PC-3 (cell line): ENCODE measurements at regions not wholly inside any gene's neighbourhood (a gene's known extent, or its start where the extent isn't known, plus 50 kb on each side); places are given as distances from the start of the nearest gene placed in this dataset.
A peak's percentile ranks its signal among the peaks of the same experiment; 100 is the strongest.

ENCODE experiments used
- EZH2 ChIP-seq: fragments of 300-600 bp; sonication (generic); IDR thresholded peaks from one replicate; pipeline ENCODE4 v1.6.1; 2017; ENCODE audit warnings: antibody characterized with exemption, mild to moderate bottlenecking, low read length; ENCODE audit not compliant: unreplicated experiment
- EZH2phosphoT487 ChIP-seq: fragments of 300-600 bp; sonication (generic); IDR thresholded peaks from 2 replicates; pipeline ENCODE4 v1.6.1; 2018; ENCODE audit warnings: mild to moderate bottlenecking, antibody characterized with exemption, low read length, borderline replicate concordance
- TF ChIP-seq, protein P1 (sequence below): fragments of 300-600 bp; sonication (generic); conservative IDR thresholded peaks from 2 replicates; pipeline ENCODE4 v1.5.1; 2017; ENCODE audit warnings: antibody characterized with exemption, low read depth, mild to moderate bottlenecking, low read length

GRCh38 chr13:65613004-65613403 is 1617.1 kb downstream of the PCDH9 start:
- TF ChIP-seq, protein P1, sequence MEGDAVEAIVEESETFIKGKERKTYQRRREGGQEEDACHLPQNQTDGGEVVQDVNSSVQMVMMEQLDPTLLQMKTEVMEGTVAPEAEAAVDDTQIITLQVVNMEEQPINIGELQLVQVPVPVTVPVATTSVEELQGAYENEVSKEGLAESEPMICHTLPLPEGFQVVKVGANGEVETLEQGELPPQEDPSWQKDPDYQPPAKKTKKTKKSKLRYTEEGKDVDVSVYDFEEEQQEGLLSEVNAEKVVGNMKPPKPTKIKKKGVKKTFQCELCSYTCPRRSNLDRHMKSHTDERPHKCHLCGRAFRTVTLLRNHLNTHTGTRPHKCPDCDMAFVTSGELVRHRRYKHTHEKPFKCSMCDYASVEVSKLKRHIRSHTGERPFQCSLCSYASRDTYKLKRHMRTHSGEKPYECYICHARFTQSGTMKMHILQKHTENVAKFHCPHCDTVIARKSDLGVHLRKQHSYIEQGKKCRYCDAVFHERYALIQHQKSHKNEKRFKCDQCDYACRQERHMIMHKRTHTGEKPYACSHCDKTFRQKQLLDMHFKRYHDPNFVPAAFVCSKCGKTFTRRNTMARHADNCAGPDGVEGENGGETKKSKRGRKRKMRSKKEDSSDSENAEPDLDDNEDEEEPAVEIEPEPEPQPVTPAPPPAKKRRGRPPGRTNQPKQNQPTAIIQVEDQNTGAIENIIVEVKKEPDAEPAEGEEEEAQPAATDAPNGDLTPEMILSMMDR: peak; percentile 60
- no peak for TF ChIP-seq EZH2
- no peak for TF ChIP-seq EZH2phosphoT487
